IMR-90 (cell line): ENCODE measurements at regions not wholly inside any gene's neighbourhood (a gene's known extent, or its start where the extent isn't known, plus 50 kb on each side); places are given as distances from the start of the nearest gene placed in this dataset.
A peak's percentile ranks its signal among the peaks of the same experiment; 100 is the strongest.

Source experiments
- ATAC-seq: fragments of 200-7000 bp; cut with Tn5 transposase; 2 replicates; pipeline ENCODE4 v1.9.1; 2020; ENCODE audit warnings: low read depth, mild to moderate bottlenecking, moderate library complexity
- BruUV-seq: library from RNA; stranded (reverse); fragments of 400-500 nt; replicated peaks from 2 replicates; lab custom pipeline; 2021; lab: Mats Ljungman, UMichigan
- CTCF ChIA-PET: fragments of 300-600 bp; formaldehyde crosslinking; extraction: SDS; loops from one replicate; lab custom pipeline; 2021; ENCODE audit warnings: antibody characterized with exemption; lab: Yijun Ruan, JAX
- POLR2A ChIA-PET: fragments of 300-600 bp; sonication (Branson Sonifier 250); formaldehyde crosslinking; loops from one replicate; lab custom pipeline; 2022; ENCODE audit warnings: antibody characterized with exemption; ENCODE audit not compliant: unreplicated experiment; lab: Charles Lee
- DNase-seq: peaks from one replicate; pipeline ENCODE4 v3.0.0; 2013
- H2AFZ ChIP-seq: replicated peaks from 2 replicates; pipeline ENCODE3; 2013; ENCODE audit warnings: low read length, mild to moderate bottlenecking; ENCODE audit not compliant: poor library complexity
- H2AK5ac ChIP-seq: 2 replicates; pipeline ENCODE4 v1.6.1; 2013; ENCODE audit warnings: low read depth, low read length, inconsistent platforms
- H2AK9ac ChIP-seq: replicated peaks from 2 replicates; pipeline ENCODE3; 2013; ENCODE audit warnings: mild to moderate bottlenecking, low read depth, low read length, moderate library complexity; ENCODE audit not compliant: poor library complexity
- H2BK120ac ChIP-seq: 2 replicates; pipeline ENCODE4 v1.6.1; 2013; ENCODE audit warnings: low read depth, low read length, inconsistent platforms
- H2BK15ac ChIP-seq: 3 replicates; pipeline ENCODE4 v1.6.1; 2013; ENCODE audit warnings: low read depth, low read length, inconsistent platforms
- H2BK20ac ChIP-seq: 2 replicates; pipeline ENCODE4 v1.6.1; 2013; ENCODE audit warnings: low read depth, mild to moderate bottlenecking, inconsistent platforms, low read length, moderate library complexity
- H2BK5ac ChIP-seq: 2 replicates; pipeline ENCODE4 v1.6.1; 2013; ENCODE audit warnings: mild to moderate bottlenecking, low read depth, low read length, inconsistent platforms; ENCODE audit not compliant: poor library complexity, severe bottlenecking
- H3K14ac ChIP-seq: replicated peaks from 2 replicates; pipeline ENCODE4 v1.6.1; 2013; ENCODE audit warnings: low read depth, low read length, inconsistent platforms
- H3K18ac ChIP-seq: 2 replicates; pipeline ENCODE4 v1.6.1; 2013; ENCODE audit warnings: low read depth, low read length, control low read depth
- H3K23ac ChIP-seq: 2 replicates; pipeline ENCODE4 v1.6.1; 2013; ENCODE audit warnings: low read depth, low read length, inconsistent platforms
- H3K27ac ChIP-seq: 2 replicates; pipeline ENCODE4 v1.5.1; 2013; ENCODE audit warnings: mild to moderate bottlenecking, control low read depth, low read length; ENCODE audit not compliant: insufficient read depth
- H3K27me3 ChIP-seq: 2 replicates; pipeline ENCODE4 v1.6.1; 2013; ENCODE audit warnings: low read length; ENCODE audit not compliant: control insufficient read depth, insufficient read depth
- H3K36me3 ChIP-seq: 2 replicates; pipeline ENCODE4 v1.6.1; 2013; ENCODE audit warnings: low read length, mixed read lengths; ENCODE audit not compliant: control insufficient read depth, insufficient read depth
- H3K4ac ChIP-seq: 2 replicates; pipeline ENCODE4 v1.6.1; 2013; ENCODE audit warnings: low read depth, low read length, inconsistent platforms
- H3K4me1 ChIP-seq: 2 replicates; pipeline ENCODE4 v1.6.1; 2013; ENCODE audit warnings: low read length, mixed read lengths; ENCODE audit not compliant: control insufficient read depth, insufficient read depth
- H3K4me2 ChIP-seq: 2 replicates; pipeline ENCODE4 v1.6.1; 2013; ENCODE audit warnings: low read depth, mild to moderate bottlenecking, control low read depth, low read length, moderate library complexity
- H3K4me3 ChIP-seq: 2 replicates; pipeline ENCODE4 v1.5.1; 2013; ENCODE audit warnings: low read depth, mild to moderate bottlenecking, control low read depth, low read length, moderate library complexity; ENCODE audit not compliant: insufficient read depth
- H3K56ac ChIP-seq: 2 replicates; pipeline ENCODE4 v1.6.1; 2013; ENCODE audit warnings: low read length, inconsistent platforms; ENCODE audit not compliant: insufficient read depth; ENCODE audit errors: extremely low read depth
- H3K79me1 ChIP-seq, 2 experiments: 2 replicates each; pipeline ENCODE4 v1.6.1; 2013; ENCODE audit warnings: low read length in 2 of 2, inconsistent platforms in 1 of 2, low read depth in 1 of 2
- H3K9ac ChIP-seq: 2 replicates; pipeline ENCODE4 v1.6.1; 2013; ENCODE audit warnings: low read depth, low read length, control low read depth
- H3K9me1 ChIP-seq: 2 replicates; pipeline ENCODE4 v1.6.1; 2013; ENCODE audit warnings: low read length, inconsistent platforms; ENCODE audit not compliant: insufficient read depth
- H3K9me3 ChIP-seq: 2 replicates; pipeline ENCODE4 v1.6.1; 2013; ENCODE audit warnings: low read length; ENCODE audit not compliant: control insufficient read depth, insufficient read depth
- H4K20me1 ChIP-seq: 2 replicates; pipeline ENCODE4 v1.6.1; 2013; ENCODE audit warnings: low read length, inconsistent platforms; ENCODE audit not compliant: insufficient read depth
- H4K5ac ChIP-seq: 2 replicates; pipeline ENCODE4 v1.6.1; 2013; ENCODE audit warnings: mild to moderate bottlenecking, low read depth, low read length, control low read depth
- H4K8ac ChIP-seq, 2 experiments: 2 replicates each; pipeline ENCODE4 v1.6.1; 2013; ENCODE audit warnings: low read depth in 2 of 2, low read length in 2 of 2, control low read depth in 1 of 2, inconsistent platforms in 1 of 2
- H4K91ac ChIP-seq: 2 replicates; pipeline ENCODE4 v1.6.1; 2013; ENCODE audit warnings: low read depth, low read length, inconsistent platforms; ENCODE audit not compliant: insufficient read depth
- CHD1 ChIP-seq: IDR thresholded peaks from 2 replicates; pipeline ENCODE4 v1.6.1; 2012; ENCODE audit warnings: low read depth, low read length, improper control_type of control experiment
- CTCF ChIP-seq: conservative IDR thresholded peaks from 2 replicates; pipeline ENCODE4 v1.5.1; 2012; ENCODE audit warnings: mild to moderate bottlenecking, low read depth, low read length, improper control_type of control experiment
- FOS ChIP-seq: fragments of 150-350 bp; IDR thresholded peaks from 2 replicates; pipeline ENCODE4 v1.6.1; 2016; ENCODE audit warnings: low read depth, low read length
- MAFK ChIP-seq: IDR thresholded peaks from 2 replicates; pipeline ENCODE4 v1.6.1; 2012; ENCODE audit warnings: low read depth, low read length, improper control_type of control experiment
- MAZ ChIP-seq: IDR thresholded peaks from 2 replicates; pipeline ENCODE4 v1.6.1; 2012; ENCODE audit warnings: low read depth, mild to moderate bottlenecking, low read length, improper control_type of control experiment, moderate library complexity, borderline replicate concordance
- MXI1 ChIP-seq: IDR thresholded peaks from 2 replicates; pipeline ENCODE4 v1.6.1; 2012; ENCODE audit warnings: low read depth, mild to moderate bottlenecking, low read length, moderate library complexity, borderline replicate concordance
- NFE2L2 ChIP-seq: fragments of 150-350 bp; IDR thresholded peaks from 2 replicates; pipeline ENCODE4 v1.6.1; 2016; ENCODE audit warnings: low read depth, mild to moderate bottlenecking, low read length
- RAD21 ChIP-seq: IDR thresholded peaks from 2 replicates; pipeline ENCODE4 v1.6.1; 2012; ENCODE audit warnings: low read length, improper control_type of control experiment
- RCOR1 ChIP-seq: IDR thresholded peaks from 2 replicates; pipeline ENCODE4 v1.6.1; 2012; ENCODE audit warnings: mild to moderate bottlenecking, low read length, improper control_type of control experiment; ENCODE audit not compliant: insufficient replicate concordance
- RFX5 ChIP-seq: IDR thresholded peaks from 2 replicates; pipeline ENCODE4 v1.8.0; 2012; ENCODE audit warnings: low read depth, mild to moderate bottlenecking, low read length, moderate library complexity
- SMC3 ChIP-seq: fragments of 150-350 bp; IDR thresholded peaks from 2 replicates; pipeline ENCODE4 v1.6.1; 2016; ENCODE audit warnings: low read depth, mild to moderate bottlenecking, antibody characterized with exemption, low read length, moderate library complexity
- USF2 ChIP-seq: fragments of 150-350 bp; IDR thresholded peaks from 2 replicates; pipeline ENCODE4 v1.6.1; 2017; ENCODE audit warnings: mild to moderate bottlenecking, antibody characterized with exemption, low read length, low read depth
- WGBS, 2 experiments: methylation state at CpG; one replicate each; pipeline versions ENCODE4 v1.1.5 to v1.1.7; 2013; ENCODE audit warnings: missing lambda C conversion rate in 2 of 2; ENCODE audit not compliant: insufficient read length in 1 of 2; ENCODE audit errors: extremely low coverage in 2 of 2; 5-methylcytosine and 5-hydroxymethylcytosine counted together
- dilution Hi-C: fragments of 300-500 bp; cut with HindIII; formaldehyde crosslinking; loops from one replicate; pipeline ENCODE4 v1.14.3; 2018; ENCODE audit warnings: low sequenced_read_pairs; ENCODE audit not compliant: unreplicated experiment
- in situ Hi-C: fragments of 300-500 bp; cut with MboI; formaldehyde crosslinking; loops from 3 replicates; pipeline ENCODE4 v1.14.3; 2019; ENCODE audit warnings: low sequenced_read_pairs, inconsistent platforms, mixed read lengths
- intact Hi-C: fragments of 100-400 bp; cut with micrococcal nuclease; formaldehyde crosslinking; loops from 2 replicates; pipeline ENCODE4 v1.10.0; 2022

GRCh38 chr1:59122527-59122926 lies 174.4 kb upstream of the FGGY start:
- no peak overlapping the region for H3K4me2 ChIP-seq
- TF ChIP-seq CHD1 (no peak), RFX5 (no peak), USF2 (no peak), MAZ (no peak), RAD21 (no peak), MAFK (no peak), FOS (no peak), CTCF (no peak), MXI1 (no peak), NFE2L2 (no peak), SMC3 (no peak), RCOR1 (no peak)
- H4K20me1 ChIP-seq = no peaks in the 10 kb centered on the region
- in situ Hi-C loops = no loop called here
- ChIA-PET POLR2A (no interaction called here), CTCF (interaction anchor here (1.5 kb wide), 1 partner anchor 8 kb away, joined by 3 read pairs; no protein-coding TSS in a partner anchor)
- ATAC-seq = no peak
- H3K18ac ChIP-seq = peak overlapping the region; percentile 57; the same call in 1 of the 2 replicates
- H2BK20ac ChIP-seq = peak overlapping the region; percentile 47; the same call in 1 of the 2 replicates
- no peak overlapping the region for H2AFZ ChIP-seq
- intact Hi-C loops = no loop called here
- no peaks in the 10 kb centered on the region for H3K9me3 ChIP-seq
- no CpG with 5 or more reads among the region's 5 CpGs for WGBS, 2 experiments
- H3K79me1 ChIP-seq = no peaks in the 10 kb centered on the region
- no peak overlapping the region for H3K56ac ChIP-seq
- no peaks in the 10 kb centered on the region for H3K36me3 ChIP-seq
- no peak overlapping the region for H2AK9ac ChIP-seq
- no TSS peak for BruUV-seq
- no peaks in the 10 kb centered on the region for H3K27me3 ChIP-seq
- H3K4me3 ChIP-seq = no peak overlapping the region
- H2AK5ac ChIP-seq = 0 out of 2 replicates have a peak overlapping the region, but pooled peaks have one; percentile 31
- H2BK120ac ChIP-seq = peak overlapping the region; percentile 19; the same call in 1 of the 2 replicates
- H3K27ac ChIP-seq = no peak overlapping the region
- no peak overlapping the region for H3K9ac ChIP-seq
- H4K5ac ChIP-seq = no peak overlapping the region; the same call in 1 of the 2 replicates
- no peak overlapping the region for H3K23ac ChIP-seq
- no peak overlapping the region for H2BK5ac ChIP-seq
- no peaks in the 10 kb centered on the region for H3K9me1 ChIP-seq
- 0 out of 2 replicates have a peak overlapping the region, but pooled peaks have one; percentile 2 for H4K91ac ChIP-seq
- peak overlapping the region; percentile 3; the same call in 2 of the 3 replicates for H2BK15ac ChIP-seq
- peaks cover 7% of the 10 kb centered on the region; the same call in 1 of the 2 replicates for H3K4me1 ChIP-seq
- H3K14ac ChIP-seq = peak overlapping the region; percentile 64; the same call in 1 of the 2 replicates
- dilution Hi-C loops = no loop called here
- H3K4ac ChIP-seq = peak overlapping the region; percentile 31; the same call in 1 of the 2 replicates
- no peak for DNase-seq
- H4K8ac ChIP-seq = peak overlapping the region; percentile 4 to 13; a peak in 1 of 4 replicates
